ENCODE measurements at regions not wholly inside any gene's neighbourhood (a gene's known extent, or its start where the extent isn't known, plus 50 kb on each side); places are given as distances from the start of the nearest gene placed in this dataset.
"Not testable (repeated sequence)": the region's sequence is repeated elsewhere in the genome, so short reads cannot be mapped to it uniquely, and the experiment has no call there.

DNA sequence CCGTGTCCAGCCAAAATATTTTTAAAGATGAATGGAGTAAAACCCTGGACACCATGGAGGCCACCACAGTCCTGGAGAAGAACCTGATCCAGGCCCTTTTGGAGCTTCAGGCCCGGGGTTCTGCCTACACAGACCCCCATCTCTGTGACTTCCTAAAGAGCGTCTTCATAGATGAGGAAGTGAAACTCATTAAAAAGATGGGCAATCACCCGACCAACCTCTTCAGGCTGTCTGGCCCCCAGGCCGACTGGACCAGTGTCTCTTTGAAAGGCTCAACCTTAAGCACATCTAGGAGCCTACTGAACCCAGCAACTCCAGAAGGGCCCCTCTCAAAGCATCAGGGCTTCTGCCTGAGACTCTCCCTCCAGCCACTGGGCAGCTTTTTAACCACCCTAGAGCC lies 107.9 kb upstream of the FAM174B start:
- no peak for DNase-seq

DNA sequence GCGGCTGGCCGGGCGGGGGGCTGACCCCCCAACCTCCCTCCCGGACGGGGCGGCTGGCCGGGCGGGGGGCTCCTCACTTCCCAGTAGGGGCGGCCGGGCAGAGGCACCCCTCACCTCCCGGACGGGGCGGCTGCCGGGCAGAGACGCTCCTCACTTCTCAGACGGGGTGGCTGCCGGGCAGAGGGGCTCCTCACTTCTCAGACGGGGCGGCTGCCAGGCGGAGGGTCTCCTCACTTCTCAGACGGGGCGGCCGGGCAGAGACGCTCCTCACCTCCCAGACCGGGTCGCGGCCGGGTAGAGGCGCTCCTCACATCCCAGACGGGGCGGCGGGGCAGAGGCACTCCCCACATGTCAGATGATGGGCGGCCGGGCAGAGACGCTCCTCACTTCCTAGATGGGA lies 112.6 kb upstream of the FAM174B start:
- DNase-seq = not testable (repeated sequence)

DNA sequence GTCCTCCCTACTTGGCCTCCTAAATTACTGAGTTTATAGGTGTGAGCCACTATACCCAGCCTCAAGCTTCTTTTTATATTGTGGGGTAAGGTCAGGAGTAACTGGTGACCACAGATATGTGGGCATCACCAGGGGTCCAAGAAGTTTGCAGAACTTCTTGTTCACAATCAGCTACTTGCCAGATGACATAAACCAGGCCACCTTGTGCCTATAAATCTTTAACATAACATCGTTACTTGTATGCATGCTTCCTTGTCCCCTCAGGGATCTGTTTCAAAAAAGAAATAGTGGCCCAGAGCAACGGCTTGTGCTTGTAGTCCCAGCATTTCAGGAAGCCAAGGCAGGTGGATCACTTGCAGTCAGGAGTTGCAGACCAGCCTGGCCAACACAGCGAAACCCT lies 115.1 kb upstream of the FAM174B start:
- DNase-seq = no peak

DNA sequence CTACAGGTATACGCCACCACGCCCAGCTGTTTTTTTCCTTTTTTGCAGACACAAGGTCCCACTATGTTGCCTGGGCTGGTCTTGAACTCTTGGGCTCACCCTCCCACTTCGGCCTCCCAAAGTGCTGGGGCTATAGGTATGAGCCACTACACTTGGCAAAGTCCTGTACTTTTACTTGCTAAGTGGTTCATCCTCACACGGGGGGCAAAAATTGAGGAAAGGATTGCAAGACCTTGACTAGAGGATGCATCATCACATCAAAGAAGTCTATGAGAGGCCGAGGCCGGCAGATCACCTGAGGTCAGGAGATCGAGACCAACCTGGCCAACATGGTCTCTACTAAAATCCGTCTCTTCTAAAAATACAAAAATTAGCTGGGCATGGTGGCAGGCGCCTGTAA lies 116.5 kb upstream of the FAM174B start:
- no peak for DNase-seq

DNA sequence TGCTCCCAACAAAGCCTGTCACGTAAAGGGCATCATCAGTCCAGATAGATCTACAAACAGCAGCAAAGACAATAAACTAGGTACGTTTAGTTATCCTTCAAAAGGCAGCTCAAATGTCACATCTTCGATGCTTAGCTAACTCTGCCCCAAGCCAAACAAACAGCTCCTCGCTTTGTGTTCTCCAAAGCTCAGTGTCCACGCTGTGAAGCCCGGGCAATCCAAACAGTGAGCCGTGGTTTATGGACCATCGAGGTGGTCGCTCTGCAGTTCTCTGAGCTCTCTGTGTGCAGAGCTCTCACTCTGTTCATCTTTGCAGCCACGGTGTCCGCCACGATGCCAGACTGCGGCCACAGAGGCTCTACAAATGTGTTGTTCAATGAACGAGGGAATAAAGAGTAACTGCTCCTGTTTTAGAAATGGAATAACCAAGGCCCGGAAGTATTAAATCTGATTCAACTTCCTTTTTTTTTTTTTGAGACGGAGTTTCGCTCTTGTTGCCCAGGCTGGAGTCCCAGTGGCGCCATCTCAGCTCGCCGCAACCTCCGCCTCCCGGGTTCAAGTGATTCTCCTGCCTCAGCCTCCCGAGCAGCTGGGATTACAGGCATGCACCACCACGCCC lies 117.2 kb upstream of the FAM174B start:
- DNase-seq = no peak

DNA sequence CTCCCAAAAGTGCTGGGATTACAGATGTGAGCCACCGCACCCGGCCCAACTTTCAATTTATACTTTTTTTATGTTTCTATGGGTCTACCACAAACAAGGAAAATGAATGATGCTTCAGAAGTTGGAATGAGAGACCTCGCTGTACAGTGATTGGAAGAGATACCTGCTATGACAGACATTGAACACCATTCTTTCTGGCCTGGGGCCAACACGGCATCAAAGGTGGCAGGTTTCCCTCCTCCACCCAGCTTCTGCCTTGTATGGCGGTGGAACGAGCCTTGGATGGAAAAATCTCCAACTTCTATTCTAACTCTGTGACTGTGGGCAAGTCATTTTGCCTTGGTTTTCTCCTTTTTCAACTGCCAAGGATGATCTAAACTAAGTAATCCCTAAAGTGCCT lies 117.8 kb upstream of the FAM174B start:
- DNase-seq = no peak

DNA sequence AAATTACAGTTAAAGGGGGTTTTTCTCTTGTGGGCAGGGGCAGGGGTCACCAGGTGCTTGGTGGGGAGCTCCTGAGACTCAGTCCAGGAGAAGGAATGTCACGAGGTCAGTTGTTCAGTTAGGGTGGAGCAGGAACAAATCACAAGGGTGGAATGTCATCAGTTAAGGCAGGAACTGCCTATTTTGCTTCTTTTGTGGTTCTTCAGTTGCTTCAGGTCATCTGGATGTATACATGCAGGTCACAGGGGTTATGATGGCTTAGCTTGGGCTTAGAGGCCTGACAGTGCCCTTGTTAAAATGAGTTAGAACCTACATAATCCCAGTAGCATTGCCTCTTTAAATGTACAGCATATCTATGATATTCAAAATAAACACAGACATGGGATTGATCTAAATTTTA lies 120.2 kb upstream of the CHD2 start:
- no peak for DNase-seq

DNA sequence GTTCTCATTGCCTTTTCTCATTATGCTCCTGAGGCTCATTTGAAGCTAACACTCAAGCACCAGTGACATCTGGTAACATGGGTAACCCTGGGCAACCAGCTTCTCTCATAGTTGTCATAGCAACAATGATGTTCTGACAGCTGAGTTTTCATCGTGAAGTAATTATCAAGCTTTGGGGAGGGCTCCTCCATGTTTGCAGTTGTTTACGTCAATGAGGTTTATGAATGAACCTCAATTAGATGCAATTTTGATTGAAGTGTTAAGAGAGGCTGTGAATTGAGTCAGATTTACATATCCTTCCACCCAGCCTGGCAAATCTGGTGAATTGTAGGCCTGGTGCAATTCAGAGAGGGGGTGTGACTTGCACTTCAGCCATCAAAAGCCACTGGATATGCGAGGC lies 119.3 kb upstream of the CHD2 start:
- DNase-seq = no peak

DNA sequence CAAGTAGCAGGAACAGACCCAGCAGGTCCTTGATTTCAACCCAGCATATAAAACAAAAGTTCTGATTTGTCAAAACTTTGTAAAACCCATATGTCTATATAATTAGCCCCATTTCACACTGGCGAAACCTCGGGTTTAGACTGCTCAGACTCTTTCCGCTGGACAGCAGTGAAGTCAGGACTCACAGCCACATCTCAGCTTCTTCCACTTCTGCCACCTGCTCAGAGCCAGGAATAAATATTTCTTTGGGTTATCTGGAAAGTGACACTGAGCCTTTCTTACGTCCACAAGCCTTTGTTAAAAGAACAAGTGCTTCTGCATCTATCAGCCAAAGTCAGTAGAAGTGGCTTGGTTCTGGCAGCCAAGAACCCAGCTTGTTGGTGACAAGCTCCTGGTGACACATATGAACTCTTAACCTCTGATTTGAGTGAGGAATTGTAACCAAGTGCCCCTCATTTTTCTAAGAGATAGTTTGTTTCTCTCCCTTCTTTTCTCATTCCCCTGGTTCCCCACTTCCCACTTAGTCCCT lies 118.1 kb upstream of the CHD2 start:
- DNase-seq = no peak

DNA sequence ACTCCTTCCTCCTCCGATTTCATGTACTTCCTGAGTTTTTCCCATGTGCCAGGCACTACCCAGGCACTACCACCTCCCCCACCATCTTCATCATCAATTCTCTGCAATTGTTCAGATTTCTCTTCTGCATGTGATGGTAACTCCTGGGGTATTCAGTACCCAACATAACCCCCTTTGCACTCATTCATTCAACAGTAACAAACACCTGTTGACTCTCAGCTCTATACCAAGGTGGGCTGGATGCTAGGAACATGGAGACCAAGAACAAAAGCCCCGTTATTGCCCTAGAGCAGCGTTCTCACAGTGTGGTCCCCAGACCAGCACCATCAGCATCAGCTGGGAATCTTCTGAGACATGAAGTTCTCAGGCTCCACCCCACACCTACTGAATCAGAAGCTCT lies 113.0 kb upstream of the CHD2 start:
- no peak for DNase-seq

DNA sequence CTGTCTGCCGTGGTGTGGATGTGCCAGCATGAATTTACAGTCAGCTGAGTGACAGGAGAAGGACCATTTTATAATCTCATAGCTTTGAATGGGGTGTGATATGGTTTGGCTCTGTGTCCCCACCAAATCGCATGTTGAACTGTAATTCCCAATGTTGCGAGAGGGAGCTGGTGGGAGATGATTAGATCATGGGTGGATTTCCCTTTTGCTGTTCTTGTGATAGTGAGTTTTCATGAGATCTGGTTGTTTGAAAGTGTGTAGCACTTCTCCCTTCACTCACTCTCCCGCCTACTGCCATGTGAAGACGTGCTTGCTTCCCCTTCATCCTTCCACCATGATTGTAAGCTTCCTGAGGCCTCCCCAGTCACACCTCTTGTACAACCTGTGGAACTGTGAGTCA lies 111.9 kb upstream of the CHD2 start:
- no peak for DNase-seq

DNA sequence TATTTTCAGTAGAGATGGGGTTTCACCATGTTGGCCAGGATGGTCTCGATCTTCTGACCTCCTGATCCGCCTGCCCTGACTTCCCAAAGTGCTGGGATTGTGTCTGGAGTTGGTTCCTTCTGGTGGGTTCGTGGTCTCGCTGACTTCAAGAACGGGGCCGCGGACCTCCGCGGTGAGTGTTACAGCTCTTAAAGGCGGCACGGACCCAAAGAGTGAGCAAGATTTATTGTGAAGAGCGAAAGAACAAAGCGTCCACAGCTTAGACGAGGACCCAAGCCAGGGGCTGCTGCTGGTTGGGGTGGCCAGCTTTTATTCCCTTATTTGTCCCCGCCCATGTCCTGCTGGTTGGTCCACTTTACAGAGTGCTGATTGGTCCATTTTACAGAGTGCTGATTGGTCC lies 111.3 kb upstream of the CHD2 start:
- DNase-seq = not testable (repeated sequence)

DNA sequence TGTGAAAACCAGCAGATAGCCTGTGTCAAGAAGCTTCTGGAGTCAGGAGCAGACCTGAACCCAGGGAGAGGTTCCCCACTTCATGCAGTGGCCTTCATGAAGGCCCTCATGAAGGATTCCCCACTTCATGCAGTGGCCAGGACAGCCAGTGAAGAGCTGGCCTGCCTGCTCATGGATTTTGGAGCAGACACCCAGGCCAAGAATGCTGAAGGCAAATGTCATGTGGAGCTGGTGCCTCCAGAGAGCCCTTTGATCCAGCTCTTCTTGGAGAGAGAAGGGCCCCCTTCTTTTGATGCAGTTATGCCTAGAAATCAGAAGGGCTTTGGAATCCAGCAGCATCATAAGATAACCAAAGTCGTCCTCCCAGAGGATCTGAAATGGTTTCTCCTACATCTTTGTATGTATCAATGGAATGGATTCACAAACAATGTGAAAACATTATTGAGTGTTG lies 103.9 kb upstream of the CHD2 start:
- no peak for DNase-seq

DNA sequence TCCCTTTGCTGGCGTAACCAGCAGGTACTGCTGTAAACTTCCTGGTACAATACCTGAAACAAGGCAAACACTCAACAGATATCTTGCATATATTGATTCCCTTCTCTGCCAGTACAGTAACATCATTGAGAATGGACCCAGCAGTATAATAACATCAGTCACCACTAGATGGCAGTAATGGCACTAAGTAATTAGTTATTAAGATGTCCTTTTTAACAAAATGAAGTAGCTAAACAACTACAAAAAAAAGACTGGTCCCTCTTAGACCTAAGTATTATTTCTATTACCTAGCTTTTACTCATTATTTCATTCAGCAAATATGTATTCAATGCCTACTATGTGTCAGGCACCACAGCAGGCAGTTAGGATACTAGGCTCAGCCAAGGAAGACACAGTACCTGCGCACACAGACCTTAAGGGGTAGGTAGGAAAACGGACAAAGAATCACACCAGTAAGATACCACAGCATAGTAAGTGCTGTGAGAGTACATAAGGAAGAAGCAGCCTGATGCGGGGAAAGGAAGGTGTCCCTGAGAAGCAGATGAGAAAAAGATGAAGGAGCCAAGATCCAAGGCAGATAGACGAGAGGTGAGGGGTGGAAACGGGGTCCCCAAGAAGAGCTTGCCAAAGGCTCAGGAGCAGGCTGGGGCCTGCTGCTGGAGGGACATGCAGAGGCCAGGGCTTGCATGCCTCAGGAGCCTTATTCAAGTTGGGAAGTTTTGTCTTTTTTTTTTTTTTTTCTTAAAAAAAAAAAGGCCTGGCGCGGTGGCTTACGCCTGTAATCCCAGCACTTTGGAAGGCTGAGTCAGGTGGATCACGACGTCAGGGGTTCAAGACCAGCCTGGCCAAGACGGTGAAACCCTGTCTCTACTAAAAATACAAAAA lies 102.7 kb upstream of the CHD2 start:
- DNase-seq = no peak

DNA sequence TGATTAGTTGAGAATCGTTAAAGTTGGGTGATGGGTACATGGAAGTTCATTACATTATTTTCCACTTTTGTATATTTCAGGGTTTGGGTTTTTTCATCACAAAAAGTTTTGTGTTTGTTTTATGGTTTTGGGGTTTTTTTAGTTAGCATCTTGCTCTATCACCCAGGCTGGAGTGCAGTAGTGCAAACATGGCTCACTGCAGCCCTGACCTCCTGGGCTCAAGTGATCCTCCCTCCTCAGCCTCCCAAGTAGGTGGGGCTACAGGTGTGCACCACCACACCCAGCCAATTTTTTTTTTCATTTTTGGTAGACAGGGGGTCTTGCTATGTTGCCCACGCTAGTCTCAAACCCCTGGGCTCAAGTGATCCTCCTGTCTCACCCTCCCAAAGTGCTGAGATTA lies 100.1 kb upstream of the CHD2 start:
- no peak for DNase-seq

DNA sequence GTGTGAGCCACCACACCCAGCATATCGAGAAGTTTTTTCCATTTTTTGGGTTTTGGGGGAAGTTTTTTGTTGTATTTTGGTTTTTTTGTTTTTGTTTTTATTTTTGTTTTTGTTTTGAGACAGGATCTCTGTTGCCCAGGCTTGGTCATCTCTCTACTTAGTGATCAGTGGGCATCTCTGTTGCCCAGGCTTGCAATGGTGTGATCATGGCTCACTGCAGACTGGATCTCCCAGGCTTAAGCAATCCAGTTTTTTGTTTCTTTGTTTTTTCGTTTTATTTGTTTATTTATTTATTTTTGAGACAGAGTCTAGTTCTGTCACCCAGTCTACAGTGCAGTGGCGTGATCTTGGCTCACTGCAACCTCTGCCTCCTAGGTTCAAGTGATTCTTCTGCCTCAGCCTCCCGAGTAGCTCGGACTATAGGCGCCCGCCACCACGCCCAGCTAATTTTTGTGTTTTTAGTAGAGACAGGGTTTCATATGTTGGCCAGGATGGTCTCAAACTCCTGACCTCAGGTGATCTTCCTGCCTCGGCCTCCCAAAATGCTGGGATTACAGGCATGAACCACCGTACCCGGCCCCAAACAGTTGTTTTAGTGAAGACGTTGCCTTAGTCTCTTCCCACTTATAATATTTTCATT lies 99.6 kb upstream of the CHD2 start:
- not testable (repeated sequence) for DNase-seq

DNA sequence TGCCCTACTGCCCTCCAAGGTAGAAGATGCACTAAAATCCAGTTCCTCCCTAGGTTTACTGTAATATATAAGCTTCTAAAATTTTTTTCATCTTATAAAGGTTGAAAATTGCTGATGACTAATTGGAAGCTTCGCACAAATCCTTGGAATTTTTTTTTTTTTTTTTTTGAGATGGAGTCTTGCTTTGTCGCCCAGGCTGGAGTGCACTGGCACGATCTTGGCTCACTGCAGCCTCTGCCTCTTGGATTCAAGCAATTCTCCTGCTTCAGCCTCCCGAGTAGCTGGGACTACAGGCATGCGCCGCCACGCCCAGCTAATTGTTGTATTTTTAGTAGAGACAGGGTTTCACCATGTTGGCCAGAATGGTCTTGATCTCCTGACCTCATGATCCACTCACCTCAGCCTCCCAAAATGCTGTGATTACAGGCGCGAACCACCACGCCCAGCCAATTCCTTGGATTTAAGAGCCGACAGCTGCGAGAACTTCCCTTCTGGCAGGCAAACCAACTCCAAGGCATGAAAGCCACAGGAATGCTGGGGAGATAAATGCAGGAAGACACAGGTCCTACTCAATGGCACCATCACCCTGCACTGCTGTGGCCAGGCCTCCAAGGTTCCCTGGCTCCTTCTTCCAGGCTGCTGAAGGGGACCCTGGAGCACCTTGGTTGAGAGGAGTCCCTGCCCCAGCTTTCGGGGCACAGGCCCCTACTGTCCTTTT lies 98.9 kb upstream of the CHD2 start:
- not testable (repeated sequence) for DNase-seq

DNA sequence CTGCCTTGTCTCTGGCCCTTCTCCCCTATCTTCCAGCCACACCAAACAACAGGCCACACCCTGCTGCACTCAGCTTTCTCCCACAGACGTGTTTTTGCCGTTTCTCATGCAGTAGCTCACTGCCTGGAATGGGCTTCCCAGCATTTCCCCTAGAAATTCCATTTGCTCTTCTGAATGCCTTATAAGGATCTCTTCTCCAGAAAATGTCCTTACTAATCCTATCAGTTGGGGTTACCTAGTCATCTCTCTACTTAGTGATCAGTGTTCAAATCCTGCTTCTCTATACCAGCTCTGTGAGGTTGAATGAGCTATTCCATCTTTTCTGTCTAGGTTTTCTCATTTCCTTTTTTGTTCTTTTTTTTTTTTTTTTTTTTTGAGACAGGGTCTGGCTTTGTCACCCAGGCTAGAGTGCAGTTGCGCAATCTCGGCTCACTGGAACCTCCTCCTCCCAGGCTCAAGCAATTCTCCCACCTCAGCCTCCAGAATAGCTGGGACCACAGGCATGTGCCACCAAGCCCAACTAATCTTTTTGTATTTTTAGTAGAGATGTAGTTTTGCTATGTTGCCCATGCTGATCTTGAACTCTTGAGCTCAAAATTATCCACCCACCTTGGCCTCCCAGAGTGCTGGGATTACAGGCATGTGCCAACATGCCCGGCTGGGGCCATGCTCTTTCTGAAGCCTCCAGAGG lies 98.2 kb upstream of the CHD2 start:
- DNase-seq = no peak

DNA sequence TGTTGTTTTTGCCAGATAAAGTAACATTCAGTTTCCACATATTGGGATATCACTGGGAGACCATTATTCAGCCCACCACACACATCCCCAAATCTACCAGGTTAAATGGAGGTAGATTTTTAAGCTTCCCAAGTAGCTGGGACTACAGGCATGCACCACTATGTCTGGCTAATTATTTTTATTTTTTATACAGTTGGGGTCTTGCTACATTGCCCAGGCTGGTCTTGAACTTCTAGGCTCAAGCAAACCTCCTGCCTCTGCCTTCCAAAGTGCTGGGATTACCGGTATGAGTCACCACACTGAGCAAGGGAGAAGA lies 96.6 kb upstream of the CHD2 start:
- DNase-seq = no peak

DNA sequence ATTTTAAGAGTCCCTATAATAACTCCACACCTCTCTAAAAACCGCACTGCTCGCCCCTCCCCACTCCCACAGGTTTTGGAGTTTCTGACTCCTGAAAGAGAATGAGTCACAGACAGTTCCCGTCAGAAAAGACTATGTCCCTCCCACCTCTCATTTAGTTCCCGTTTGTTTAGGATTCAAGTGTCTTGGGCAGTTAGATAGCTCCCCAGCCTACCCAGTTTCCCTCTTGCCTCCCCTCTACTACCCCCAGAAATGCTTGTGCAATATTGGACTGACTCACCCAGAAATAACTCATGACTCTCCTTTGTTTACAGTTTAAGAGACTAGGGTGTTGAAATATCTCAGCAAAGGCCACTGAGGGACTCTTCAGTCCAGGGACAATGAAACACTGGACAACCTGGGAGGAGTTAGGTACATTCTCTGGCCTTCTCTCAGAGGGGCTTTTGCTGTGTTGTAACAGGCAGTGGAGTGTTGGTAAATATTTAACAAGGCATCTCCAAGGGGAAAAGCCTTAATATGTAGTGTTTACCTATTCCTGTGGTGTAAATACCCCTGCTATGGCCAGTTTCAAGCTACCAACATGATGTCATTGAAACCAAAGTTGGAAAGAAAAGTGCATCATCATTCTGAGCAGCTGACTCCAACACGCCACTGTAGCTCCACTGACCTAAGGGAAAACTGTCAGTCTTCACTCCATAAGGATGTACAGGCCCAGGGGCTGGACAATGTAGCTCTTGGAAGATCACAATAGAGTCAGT lies 96.1 kb upstream of the CHD2 start:
- peak; percentile 24 for DNase-seq

DNA sequence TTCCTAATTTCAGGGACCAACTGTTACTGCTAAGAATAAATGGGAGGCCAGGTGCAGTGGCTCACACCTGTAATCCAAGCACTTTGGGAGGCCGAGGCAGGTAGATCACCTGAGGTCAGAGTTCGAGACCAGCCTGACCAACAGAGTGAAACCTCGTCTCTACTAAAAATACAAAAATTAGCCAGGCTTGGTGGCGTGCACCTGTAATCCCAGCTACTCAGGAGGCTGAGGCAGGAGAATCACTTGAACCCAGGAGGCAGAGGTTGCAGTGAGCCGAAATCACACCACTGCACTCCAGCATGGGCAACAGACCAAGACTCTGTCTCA lies 95.6 kb upstream of the CHD2 start:
- DNase-seq = not testable (repeated sequence)

DNA sequence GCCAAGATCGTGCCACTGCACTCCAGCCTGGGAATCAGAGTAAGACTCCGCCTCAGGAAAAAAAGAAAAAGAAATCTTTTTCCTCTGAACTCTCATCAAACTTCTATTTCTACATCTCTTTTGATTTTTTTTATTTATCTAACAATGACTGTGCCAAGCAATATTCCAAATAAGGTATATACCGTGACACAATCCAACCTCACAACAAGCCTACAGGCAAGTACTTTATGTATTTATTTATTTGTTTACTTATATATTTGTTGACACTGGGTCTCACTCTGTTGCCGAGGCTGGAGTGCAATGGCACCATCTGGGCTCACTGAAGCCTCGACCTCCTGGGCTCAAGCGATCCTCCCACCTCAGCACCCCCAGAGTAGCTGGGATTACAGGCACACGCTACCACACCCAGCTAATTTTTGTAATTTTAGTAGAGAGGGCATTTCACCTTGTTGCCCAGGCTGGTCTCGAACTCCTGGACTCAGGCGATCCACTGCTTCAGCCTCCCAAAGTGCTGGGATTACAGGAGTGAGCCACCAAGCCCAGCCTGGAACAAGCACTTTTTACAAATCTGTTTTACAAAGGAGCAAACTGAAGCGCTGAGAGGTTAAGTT lies 94.9 kb upstream of the CHD2 start:
- DNase-seq = no peak

All from activated effector memory CD4-positive, alpha-beta T cell treated with Interleukin-2 at 50 U/mL for 16 hours (primary cell).